Esophagus squamous epithelium (tissue), 4 donors: ENCODE measurements at regions not wholly inside any gene's neighbourhood (a gene's known extent, or its start where the extent isn't known, plus 50 kb on each side); places are given as distances from the start of the nearest gene placed in this dataset.

Experiments
- POLR2A ChIP-seq, 4 donors: fragments of 450-650 bp; IDR thresholded peaks; one replicate each; pipeline ENCODE4 v1.6.1; 2017; ENCODE audit warnings: antibody characterized with exemption in 4 of 4, mild to moderate bottlenecking in 4 of 4, moderate library complexity in 3 of 4
- TF ChIP-seq, protein P1 (sequence below), 6 experiments: fragments of 450-650 bp in 4 of 6; fragments of 200-600 bp in 2 of 6; sonication (generic) in 2 of 6; IDR thresholded peaks; one replicate each; pipeline ENCODE4 v1.5.1; 2016 to 2019; ENCODE audit warnings: antibody characterized with exemption in 6 of 6, mild to moderate bottlenecking in 4 of 6, moderate library complexity in 4 of 6

DNA sequence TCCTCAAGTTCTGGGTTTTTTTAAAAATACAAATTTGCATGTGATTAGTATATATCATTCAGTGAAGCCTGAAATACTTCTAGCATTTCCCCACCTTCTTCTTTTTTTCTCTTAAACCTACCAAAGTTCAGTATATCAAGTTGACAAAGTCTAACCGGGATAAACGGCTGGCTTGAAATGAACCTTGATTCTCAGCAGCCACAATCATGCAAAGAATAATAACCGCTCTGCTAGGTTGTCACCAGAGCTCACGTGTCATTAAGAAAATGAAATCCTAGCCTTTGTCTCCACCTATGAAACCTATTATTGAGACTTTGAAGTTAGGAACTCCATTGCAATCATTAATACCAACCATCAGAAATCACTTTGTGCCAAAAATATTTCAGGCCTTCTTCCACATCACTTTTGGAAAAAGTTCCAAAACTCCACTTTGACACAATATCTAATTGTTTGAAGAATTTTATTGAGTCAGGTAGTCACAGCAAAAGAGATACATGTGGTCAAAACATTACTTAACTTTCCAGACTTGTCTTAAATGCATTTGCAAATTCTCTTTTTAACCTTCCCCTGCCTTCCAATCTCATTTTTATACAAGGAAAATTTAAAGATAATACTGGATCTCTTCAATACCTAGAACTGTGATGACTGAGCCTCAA is 285.6 kb upstream of the ACVR2A start:
- TF ChIP-seq, protein P1, sequence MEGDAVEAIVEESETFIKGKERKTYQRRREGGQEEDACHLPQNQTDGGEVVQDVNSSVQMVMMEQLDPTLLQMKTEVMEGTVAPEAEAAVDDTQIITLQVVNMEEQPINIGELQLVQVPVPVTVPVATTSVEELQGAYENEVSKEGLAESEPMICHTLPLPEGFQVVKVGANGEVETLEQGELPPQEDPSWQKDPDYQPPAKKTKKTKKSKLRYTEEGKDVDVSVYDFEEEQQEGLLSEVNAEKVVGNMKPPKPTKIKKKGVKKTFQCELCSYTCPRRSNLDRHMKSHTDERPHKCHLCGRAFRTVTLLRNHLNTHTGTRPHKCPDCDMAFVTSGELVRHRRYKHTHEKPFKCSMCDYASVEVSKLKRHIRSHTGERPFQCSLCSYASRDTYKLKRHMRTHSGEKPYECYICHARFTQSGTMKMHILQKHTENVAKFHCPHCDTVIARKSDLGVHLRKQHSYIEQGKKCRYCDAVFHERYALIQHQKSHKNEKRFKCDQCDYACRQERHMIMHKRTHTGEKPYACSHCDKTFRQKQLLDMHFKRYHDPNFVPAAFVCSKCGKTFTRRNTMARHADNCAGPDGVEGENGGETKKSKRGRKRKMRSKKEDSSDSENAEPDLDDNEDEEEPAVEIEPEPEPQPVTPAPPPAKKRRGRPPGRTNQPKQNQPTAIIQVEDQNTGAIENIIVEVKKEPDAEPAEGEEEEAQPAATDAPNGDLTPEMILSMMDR (IDR thresholded peaks at IDR 0.05), result no peak
- no peak for TF ChIP-seq POLR2A (IDR thresholded peaks at IDR 0.05)
